ENCODE measurements at regions not wholly inside any gene's neighbourhood (a gene's known extent, or its start where the extent isn't known, plus 50 kb on each side); places are given as distances from the start of the nearest gene placed in this dataset.

DNA sequence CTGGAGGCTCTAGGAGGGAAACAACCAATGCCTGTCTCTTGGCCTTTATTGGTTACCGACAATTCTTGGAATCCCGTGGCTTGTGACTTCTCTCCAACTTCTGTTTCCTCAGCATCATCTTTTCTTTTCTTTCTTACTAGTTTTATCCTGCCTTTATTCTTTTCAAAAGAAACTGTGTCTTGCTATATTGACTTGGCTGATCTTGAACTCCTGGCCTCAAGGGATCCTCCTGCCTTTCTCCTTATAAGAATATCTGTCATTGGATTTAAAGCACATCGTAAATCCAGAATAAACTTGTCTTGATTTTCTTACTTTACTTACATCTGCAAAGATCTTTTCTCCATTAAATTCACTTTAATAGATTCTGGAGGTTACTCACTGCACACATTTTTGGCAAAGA is 49.9 kb upstream of the UGT2B10 start:
- TF ChIP-seq, protein P1, sequence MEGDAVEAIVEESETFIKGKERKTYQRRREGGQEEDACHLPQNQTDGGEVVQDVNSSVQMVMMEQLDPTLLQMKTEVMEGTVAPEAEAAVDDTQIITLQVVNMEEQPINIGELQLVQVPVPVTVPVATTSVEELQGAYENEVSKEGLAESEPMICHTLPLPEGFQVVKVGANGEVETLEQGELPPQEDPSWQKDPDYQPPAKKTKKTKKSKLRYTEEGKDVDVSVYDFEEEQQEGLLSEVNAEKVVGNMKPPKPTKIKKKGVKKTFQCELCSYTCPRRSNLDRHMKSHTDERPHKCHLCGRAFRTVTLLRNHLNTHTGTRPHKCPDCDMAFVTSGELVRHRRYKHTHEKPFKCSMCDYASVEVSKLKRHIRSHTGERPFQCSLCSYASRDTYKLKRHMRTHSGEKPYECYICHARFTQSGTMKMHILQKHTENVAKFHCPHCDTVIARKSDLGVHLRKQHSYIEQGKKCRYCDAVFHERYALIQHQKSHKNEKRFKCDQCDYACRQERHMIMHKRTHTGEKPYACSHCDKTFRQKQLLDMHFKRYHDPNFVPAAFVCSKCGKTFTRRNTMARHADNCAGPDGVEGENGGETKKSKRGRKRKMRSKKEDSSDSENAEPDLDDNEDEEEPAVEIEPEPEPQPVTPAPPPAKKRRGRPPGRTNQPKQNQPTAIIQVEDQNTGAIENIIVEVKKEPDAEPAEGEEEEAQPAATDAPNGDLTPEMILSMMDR (IDR thresholded peaks at IDR 0.05), result no peak
- TF ChIP-seq EZH2 (IDR thresholded peaks at IDR 0.05), result no peak
